Daoy (cell line): ENCODE measurements at regions not wholly inside any gene's neighbourhood (a gene's known extent, or its start where the extent isn't known, plus 50 kb on each side); places are given as distances from the start of the nearest gene placed in this dataset.
"Not testable (repeated sequence)": the region's sequence is repeated elsewhere in the genome, so short reads cannot be mapped to it uniquely, and the experiment has no call there.

ENCODE experiments used
- DNase-seq: peaks from one replicate; pipeline ENCODE4 v3.0.0-alpha.2; 2015; ENCODE audit warnings: low read depth

GRCh38 chr4:79223993-79224776 lies 101.7 kb downstream of the NAA11 start:
- DNase-seq: no peak

GRCh38 chr4:79217025-79217424 lies 108.8 kb downstream of the NAA11 start:
- no peak for DNase-seq

GRCh38 chr4:79213702-79214101 lies 112.2 kb downstream of the NAA11 start:
- no peak for DNase-seq

- no peak for DNase-seq
These were observed 112.9 kb downstream of the NAA11 start for GRCh38 chr4:79213010-79213409.

GRCh38 chr4:79212311-79212710 lies 113.5 kb downstream of the NAA11 start:
- no peak for DNase-seq

GRCh38 chr4:79211490-79211889 lies 114.4 kb downstream of the NAA11 start:
- no peak for DNase-seq

GRCh38 chr4:79210636-79211049 lies 115.2 kb downstream of the NAA11 start:
- DNase-seq: no peak

- peak; percentile 31 for DNase-seq
These were observed 115.8 kb downstream of the NAA11 start for GRCh38 chr4:79209822-79210635.

- DNase-seq: no peak
These were observed 116.8 kb downstream of the NAA11 start for GRCh38 chr4:79209081-79209480.

- no peak for DNase-seq
These were observed 118.6 kb downstream of the NAA11 start for GRCh38 chr4:79207281-79207680.

GRCh38 chr4:79206660-79207059 lies 119.2 kb downstream of the NAA11 start:
- DNase-seq: no peak

- DNase-seq: no peak
These were observed 120.7 kb downstream of the NAA11 start for GRCh38 chr4:79205121-79205520.

GRCh38 chr4:79201971-79202370 lies 123.9 kb downstream of the NAA11 start:
- no peak for DNase-seq

GRCh38 chr4:79199743-79200142 lies 126.1 kb downstream of the NAA11 start:
- no peak for DNase-seq

GRCh38 chr4:79198951-79199587 lies 126.8 kb downstream of the NAA11 start:
- no peak for DNase-seq

- no peak for DNase-seq
These were observed 128.4 kb downstream of the NAA11 start for GRCh38 chr4:79197275-79198009.

GRCh38 chr4:79191292-79191691 lies 134.6 kb downstream of the NAA11 start:
- not testable (repeated sequence) for DNase-seq

- no peak for DNase-seq
These were observed 140.3 kb downstream of the NAA11 start for GRCh38 chr4:79185526-79186045.

- no peak for DNase-seq
These were observed 141.4 kb downstream of the NAA11 start for GRCh38 chr4:79184476-79184875.

GRCh38 chr4:79182209-79182608 lies 143.7 kb downstream of the NAA11 start:
- no peak for DNase-seq

GRCh38 chr4:79181190-79181589 lies 144.7 kb downstream of the NAA11 start:
- peak; percentile 16 for DNase-seq

GRCh38 chr4:79178760-79179159 lies 147.1 kb downstream of the NAA11 start:
- no peak for DNase-seq
